Activated T-helper 1 cell treated with anti-CD3 and anti-CD28 coated beads, Interleukin-12 subunit alpha, Interleukin-12 subunit beta, Interleukin-2, Interleukin-4 antibody, amounts not matched to agents 30 ng/mL and 10 ng/mL and 1 ng/mL, durations not matched to agents 14 hours and 24 hours and 36 hours (primary cell): ENCODE measurements at regions not wholly inside any gene's neighbourhood (a gene's known extent, or its start where the extent isn't known, plus 50 kb on each side); places are given as distances from the start of the nearest gene placed in this dataset.
"Not testable (repeated sequence)": the region's sequence is repeated elsewhere in the genome, so short reads cannot be mapped to it uniquely, and the experiment has no call there.

Source experiments
- DNase-seq: peaks from one replicate; pipeline ENCODE4 v3.0.0; 2021; ENCODE audit warnings: low spot score
- H3K27ac Mint-ChIP-seq: one replicate; pipeline ENCODE4 v1.8.0; 2021; ENCODE audit warnings: mild to moderate bottlenecking, mixed read lengths
- H3K27me3 Mint-ChIP-seq: one replicate; pipeline ENCODE4 v1.8.0; 2022; ENCODE audit warnings: mild to moderate bottlenecking, moderate library complexity, mixed read lengths; ENCODE audit not compliant: insufficient read depth
- H3K36me3 Mint-ChIP-seq: one replicate; pipeline ENCODE4 v1.8.0; 2021; ENCODE audit warnings: low read depth, mixed read lengths
- H3K4me1 Mint-ChIP-seq: one replicate; pipeline ENCODE4 v1.8.0; 2021; ENCODE audit warnings: low read depth, mixed read lengths
- H3K4me3 Mint-ChIP-seq: one replicate; pipeline ENCODE4 v1.8.0; 2021; ENCODE audit warnings: mild to moderate bottlenecking, moderate library complexity, mixed read lengths
- H3K9me3 Mint-ChIP-seq: one replicate; pipeline ENCODE4 v1.8.0; 2021; ENCODE audit warnings: mixed read lengths
- intact Hi-C: fragments of 100-400 bp; cut with micrococcal nuclease; formaldehyde crosslinking; loops from one replicate; pipeline ENCODE4 v1.15.1; 2024

DNA sequence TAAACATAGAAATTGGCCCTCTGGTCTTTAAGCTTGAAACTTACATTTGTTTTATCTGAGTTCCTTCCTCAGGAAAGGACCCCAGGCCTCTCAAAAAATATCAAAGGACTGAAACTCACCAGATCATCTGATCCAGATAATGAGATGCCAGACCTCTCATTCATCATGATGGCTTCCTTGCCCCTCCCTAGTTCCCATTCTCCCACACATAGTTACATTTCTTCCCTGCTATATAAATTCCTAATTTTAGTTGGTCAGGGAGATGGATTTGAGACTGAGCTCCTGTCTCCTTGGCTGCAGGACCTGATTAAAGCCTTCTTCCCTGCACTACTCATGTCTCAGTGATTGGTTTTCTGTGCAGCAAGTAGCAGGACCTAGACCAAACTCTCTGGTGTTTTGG is 119.4 kb upstream of the SPIN1 start:
- Mint-ChIP-seq H3K36me3 (no peaks in the 10 kb centered on the region), H3K4me1 (peaks cover 5% of the 10 kb centered on the region), H3K9me3 (peaks cover 10% of the 10 kb centered on the region), H3K27me3 (peaks cover 3% of the 10 kb centered on the region), H3K4me3 (no peak overlapping the region), H3K27ac (no peak overlapping the region)
- DNase-seq: no peak
- intact Hi-C loops: no loop called here

DNA sequence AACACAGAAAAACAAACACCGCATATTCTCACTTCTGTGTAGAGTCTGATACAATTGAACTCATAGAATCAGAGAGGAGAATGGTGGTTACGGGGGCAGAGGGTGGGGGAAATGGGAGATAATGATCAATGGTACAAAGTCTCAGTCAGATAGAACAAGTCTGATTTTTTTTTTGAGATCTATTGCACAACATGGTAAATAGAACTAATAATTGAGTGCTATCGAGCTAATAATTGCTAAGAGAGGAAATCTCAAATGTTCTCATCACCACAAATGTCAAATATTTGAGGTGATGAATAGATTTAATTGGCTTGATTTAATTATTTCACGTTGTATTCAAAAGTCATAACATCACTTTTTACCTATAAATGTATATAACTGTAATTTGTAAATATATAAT is 121.0 kb upstream of the SPIN1 start:
- H3K36me3 Mint-ChIP-seq: no peaks in the 10 kb centered on the region
- no peak overlapping the region for H3K27ac Mint-ChIP-seq
- intact Hi-C loops: no loop called here
- H3K4me3 Mint-ChIP-seq: no peak overlapping the region
- H3K27me3 Mint-ChIP-seq: peaks cover 3% of the 10 kb centered on the region
- H3K4me1 Mint-ChIP-seq: peaks cover 5% of the 10 kb centered on the region
- no peak for DNase-seq
- peaks cover 10% of the 10 kb centered on the region for H3K9me3 Mint-ChIP-seq

DNA sequence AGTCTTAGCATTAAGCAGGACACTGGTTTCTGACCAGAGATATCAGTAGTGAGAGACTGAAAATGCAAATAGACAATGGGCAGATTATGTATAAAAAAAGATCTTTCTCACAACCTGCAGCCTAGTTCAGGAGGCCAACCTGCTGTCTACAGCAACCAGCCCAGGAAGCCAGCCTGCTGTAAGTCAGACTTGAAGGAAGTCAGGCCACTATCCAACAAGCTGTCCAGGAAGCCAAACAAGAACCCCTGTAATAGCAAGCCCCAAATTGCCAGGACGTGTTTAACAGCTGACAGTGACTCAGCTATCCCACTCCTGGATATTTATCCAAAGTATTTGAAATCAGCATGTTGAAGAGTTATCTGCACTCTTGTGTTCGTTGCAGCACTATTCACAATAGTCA is 121.8 kb upstream of the SPIN1 start:
- H3K36me3 Mint-ChIP-seq: no peaks in the 10 kb centered on the region
- H3K4me1 Mint-ChIP-seq: peaks cover 5% of the 10 kb centered on the region
- no peak overlapping the region for H3K4me3 Mint-ChIP-seq
- H3K27me3 Mint-ChIP-seq: peaks cover 6% of the 10 kb centered on the region
- no peak for DNase-seq
- intact Hi-C loops: no loop called here
- peaks cover 10% of the 10 kb centered on the region for H3K9me3 Mint-ChIP-seq
- H3K27ac Mint-ChIP-seq: no peak overlapping the region

DNA sequence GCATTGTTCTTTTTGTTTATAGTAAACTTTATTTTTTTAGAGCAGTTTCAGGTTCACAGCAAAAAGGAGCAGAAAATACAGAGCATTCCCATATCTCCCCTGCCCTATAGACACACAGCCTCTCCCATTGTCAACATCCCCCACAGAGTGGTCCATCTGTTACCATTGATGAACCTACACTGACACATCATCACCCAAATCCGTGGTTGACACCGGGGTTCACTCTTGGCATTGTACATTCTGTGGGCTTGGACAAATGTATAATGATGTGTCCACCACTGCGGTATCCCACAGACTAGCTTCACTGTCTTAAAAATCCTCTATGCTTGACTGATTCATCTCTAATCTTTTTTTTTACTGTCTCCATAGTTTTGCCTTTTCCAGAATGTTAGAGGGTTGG is 120.7 kb upstream of the SPATA31C2 start:
- DNase-seq: no peak
- Mint-ChIP-seq H3K27ac (no peak overlapping the region), H3K4me3 (no peak overlapping the region), H3K27me3 (peaks cover 21% of the 10 kb centered on the region), H3K9me3 (peaks cover 4% of the 10 kb centered on the region), H3K4me1 (no peaks in the 10 kb centered on the region), H3K36me3 (no peaks in the 10 kb centered on the region)
- intact Hi-C loops: no loop called here

DNA sequence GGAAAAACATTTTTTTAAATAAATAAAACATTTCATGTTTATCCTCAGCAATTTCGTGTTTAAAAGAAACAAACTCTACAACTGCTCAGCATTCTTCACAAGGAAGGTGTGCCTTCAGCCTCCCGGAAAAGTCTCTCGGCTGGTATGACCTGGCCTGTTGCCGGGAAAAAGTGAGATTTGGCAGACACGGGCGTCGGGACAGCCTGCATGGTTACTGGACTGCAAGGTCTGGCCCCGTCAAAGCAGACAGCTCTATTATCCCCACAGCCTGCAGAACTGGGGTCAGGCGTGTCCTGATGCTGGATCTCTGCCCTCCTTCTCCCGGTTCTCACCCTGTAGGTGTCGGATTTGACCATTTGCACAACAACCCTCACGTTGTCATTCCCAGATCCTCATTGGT is 120.3 kb upstream of the SPATA31C2 start:
- peaks cover 4% of the 10 kb centered on the region for H3K9me3 Mint-ChIP-seq

DNA sequence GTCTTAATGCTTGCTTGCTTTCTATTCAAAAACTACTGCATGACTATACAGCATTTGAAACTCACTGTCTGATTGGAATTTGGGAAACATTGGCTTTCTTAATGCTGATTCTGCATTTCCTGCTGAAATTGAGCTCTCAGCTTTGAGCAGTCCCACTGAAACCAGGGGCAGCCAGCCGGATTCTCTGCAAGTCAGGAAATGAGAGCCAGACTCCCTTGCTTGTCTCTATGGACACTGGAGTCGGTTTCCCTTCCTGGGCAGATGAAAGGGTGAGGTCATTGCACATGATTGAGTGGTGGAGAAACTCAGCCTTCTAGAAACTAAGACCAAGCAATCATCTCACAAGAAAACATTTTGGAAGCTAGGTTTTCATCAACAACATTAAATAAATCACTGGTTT is 119.7 kb upstream of the SPATA31C2 start:
- H3K9me3 Mint-ChIP-seq: peaks cover 8% of the 10 kb centered on the region
- intact Hi-C loops: no loop called here
- no peak for DNase-seq
- H3K36me3 Mint-ChIP-seq: no peaks in the 10 kb centered on the region
- H3K27ac Mint-ChIP-seq: no peak overlapping the region
- peaks cover 21% of the 10 kb centered on the region for H3K27me3 Mint-ChIP-seq
- no peaks in the 10 kb centered on the region for H3K4me1 Mint-ChIP-seq
- no peak overlapping the region for H3K4me3 Mint-ChIP-seq

More for the DNA sequence above, 120.3 kb upstream of the SPATA31C2 start:
- DNase-seq: no peak
- Mint-ChIP-seq H3K27ac (no peak overlapping the region), H3K27me3 (peaks cover 21% of the 10 kb centered on the region), H3K36me3 (no peaks in the 10 kb centered on the region), H3K4me1 (no peaks in the 10 kb centered on the region), H3K4me3 (no peak overlapping the region)
- intact Hi-C loops: no loop called here

DNA sequence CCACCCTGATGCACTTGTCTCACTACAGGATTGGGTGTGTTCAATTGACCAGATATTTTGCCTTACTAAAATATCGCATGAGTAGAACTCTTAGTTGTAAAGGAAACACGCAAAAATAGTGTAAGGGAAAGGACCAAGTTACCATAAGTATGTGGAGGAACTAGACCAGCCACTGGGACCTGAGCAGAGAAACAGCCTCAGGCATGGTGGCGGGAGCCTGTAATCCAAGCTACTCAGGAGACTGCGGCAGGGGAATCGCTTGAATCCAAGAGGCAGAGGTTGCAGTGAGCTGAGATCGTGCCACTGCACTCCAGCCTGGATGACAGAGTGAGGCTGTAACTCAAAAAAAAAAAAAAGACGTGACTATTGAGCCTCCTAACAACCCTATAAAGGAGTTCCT is 117.9 kb upstream of the SPATA31C2 start:
- Mint-ChIP-seq H3K9me3 (peaks cover 26% of the 10 kb centered on the region), H3K4me1 (no peaks in the 10 kb centered on the region), H3K27ac (no peak overlapping the region), H3K36me3 (no peaks in the 10 kb centered on the region), H3K27me3 (peaks cover 17% of the 10 kb centered on the region), H3K4me3 (no peak overlapping the region)
- DNase-seq: no peak
- intact Hi-C loops: no loop called here

DNA sequence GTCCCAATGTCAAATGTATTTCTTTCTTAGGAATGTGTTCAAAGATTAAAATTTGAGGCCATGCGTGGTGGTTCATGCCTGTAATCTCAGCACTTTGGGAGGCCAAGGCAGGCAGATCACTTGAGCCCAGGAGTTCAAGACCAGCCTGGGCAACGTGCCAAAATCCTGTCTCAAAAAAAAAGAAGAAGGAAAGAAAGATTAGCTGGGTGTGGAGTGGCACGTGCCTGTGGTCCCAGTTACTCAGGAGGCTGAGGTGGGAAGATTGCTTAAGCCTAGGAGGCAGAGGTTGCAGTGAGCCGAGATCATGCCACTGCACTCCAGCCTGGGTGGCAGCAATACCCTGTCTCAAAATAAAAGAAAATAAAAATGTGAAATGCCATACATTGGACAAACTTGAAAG is 117.5 kb upstream of the SPATA31C2 start:
- H3K4me3 Mint-ChIP-seq: not testable (repeated sequence)

DNA sequence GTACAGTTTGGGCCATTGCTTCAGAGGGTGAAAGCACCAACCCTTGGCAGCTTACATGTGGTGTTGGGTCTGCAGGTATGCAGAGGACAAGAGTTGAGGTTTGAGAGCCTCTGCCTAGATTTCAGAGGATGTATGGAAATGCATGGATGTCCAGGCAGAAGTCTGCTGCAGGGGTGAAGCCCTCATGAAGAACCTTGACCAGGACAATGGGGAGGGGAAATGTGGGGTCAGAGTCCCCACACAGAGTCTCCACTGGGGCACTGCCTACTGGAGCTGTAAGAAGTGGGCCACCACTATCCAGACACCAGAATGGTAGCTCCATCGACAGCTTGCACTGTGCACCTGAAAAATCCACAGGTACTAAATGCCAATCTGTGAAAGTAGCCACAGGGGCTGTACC is 113.6 kb upstream of the SPATA31C2 start:
- H3K9me3 Mint-ChIP-seq: peaks cover 40% of the 10 kb centered on the region
- H3K36me3 Mint-ChIP-seq: no peaks in the 10 kb centered on the region
- DNase-seq: no peak
- no peak overlapping the region for H3K4me3 Mint-ChIP-seq
- no peak overlapping the region for H3K27ac Mint-ChIP-seq
- intact Hi-C loops: no loop called here
- H3K27me3 Mint-ChIP-seq: peaks cover 23% of the 10 kb centered on the region
- H3K4me1 Mint-ChIP-seq: no peaks in the 10 kb centered on the region

More for the DNA sequence above, 117.5 kb upstream of the SPATA31C2 start:
- H3K27ac Mint-ChIP-seq, DNase-seq, H3K4me1 Mint-ChIP-seq, intact Hi-C loops, H3K36me3 Mint-ChIP-seq: not testable (repeated sequence)
- peaks cover 15% of the 10 kb centered on the region for H3K27me3 Mint-ChIP-seq
- H3K9me3 Mint-ChIP-seq: peaks cover 30% of the 10 kb centered on the region

DNA sequence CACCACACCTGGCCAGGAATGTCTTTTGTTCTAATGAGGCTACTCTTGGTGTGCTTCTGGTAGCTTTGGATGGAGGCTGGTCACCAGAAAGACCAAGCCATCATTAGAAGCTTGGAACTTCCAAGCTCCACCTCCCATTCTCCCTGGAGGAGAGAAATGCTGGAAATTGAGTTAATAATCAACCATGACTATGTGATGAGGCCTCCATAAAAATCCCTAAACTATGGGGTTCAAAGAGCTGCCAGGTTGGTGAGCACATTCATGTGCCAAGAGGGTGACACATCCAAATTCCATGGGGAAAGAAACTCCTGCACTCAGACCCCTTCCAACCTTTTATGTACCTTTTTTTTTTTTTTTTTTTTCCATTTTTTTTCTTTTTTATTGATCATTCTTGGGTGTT is 105.5 kb upstream of the SPATA31C2 start:
- H3K4me1 Mint-ChIP-seq: no peaks in the 10 kb centered on the region
- H3K9me3 Mint-ChIP-seq: no peaks in the 10 kb centered on the region
- no peak overlapping the region for H3K27ac Mint-ChIP-seq
- H3K27me3 Mint-ChIP-seq: peaks cover 41% of the 10 kb centered on the region
- H3K4me3 Mint-ChIP-seq: no peak overlapping the region
- no peak for DNase-seq
- no peaks in the 10 kb centered on the region for H3K36me3 Mint-ChIP-seq
- intact Hi-C loops: no loop called here

DNA sequence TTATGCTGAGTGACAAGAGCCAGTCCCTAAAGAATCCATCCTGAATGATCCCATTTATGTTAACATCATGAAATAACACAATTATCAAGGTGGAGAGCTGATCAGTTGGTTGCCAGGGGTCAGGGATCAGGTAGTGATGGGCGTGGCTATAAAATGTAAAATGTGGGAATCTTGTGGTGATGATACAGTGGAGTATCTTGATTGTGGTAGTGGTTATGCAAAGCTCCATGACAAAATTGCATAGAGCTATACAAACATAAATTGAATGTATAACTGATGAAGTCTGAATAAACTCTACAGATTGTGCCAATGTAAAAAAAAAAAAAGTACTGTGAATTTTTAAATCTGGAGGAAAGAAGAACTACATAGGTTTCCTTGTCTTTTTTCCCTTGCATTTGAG is 104.6 kb upstream of the SPATA31C2 start:
- peaks cover 36% of the 10 kb centered on the region for H3K27me3 Mint-ChIP-seq
- no peak overlapping the region for H3K4me3 Mint-ChIP-seq
- no peak overlapping the region for H3K27ac Mint-ChIP-seq
- DNase-seq: no peak
- peaks cover 5% of the 10 kb centered on the region for H3K4me1 Mint-ChIP-seq
- no peaks in the 10 kb centered on the region for H3K36me3 Mint-ChIP-seq
- intact Hi-C loops: no loop called here
- H3K9me3 Mint-ChIP-seq: no peaks in the 10 kb centered on the region

DNA sequence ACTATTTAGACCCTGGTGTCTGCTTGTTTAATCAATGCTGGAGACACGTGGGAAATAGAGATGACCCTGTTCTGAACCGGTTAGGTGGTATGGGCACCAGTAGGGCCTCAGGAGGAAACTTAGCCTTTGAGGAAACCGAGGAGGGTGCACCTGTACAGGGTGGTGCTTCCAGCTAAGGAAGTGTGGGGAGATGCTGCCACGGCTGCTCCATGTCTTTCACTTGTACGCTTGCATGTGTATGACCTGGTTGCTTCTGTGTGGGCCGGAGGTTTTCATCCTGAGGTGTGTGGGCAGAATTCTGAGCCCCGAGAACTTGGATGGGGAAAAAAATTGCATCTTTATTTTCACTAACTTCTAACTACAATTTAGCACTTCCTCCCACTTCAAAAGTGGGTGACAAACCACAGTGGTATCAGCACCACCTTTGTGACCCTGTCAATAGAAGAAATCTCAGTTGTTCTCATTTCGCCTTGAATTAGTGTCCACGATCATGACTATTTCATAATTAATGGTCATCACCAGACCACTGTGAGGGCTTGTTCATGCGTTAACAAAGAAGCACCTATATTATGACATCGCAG is 99.8 kb upstream of the SPATA31C2 start:
- DNase-seq: no peak
- Mint-ChIP-seq H3K9me3 (no peaks in the 10 kb centered on the region), H3K4me3 (no peak overlapping the region), H3K4me1 (peaks cover 10% of the 10 kb centered on the region), H3K36me3 (no peaks in the 10 kb centered on the region), H3K27ac (no peak overlapping the region), H3K27me3 (peaks cover 32% of the 10 kb centered on the region)
- intact Hi-C loops: no loop called here

DNA sequence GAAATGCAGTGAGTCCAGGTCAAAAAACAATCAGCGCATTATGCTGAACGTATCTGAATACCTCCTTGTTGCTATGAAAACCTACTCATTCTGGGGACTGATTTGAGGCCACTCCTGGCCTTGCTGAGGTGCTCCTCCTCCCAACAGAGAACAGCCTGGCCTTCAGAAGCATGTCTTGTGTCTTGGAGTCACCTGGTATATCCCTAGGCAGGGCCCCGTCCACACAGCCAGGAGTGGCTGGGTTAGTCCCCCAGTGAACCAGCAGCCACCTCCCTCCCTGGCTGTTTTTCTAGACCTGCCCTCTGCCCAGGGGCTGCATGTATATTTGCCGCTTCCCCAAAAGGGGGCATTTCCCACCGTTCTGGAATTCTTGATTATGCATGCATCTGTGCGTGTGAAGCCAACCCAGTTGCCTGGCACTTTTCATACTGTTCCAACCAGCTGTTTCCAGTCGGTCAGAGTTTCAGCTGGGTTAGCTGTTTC is 99.2 kb upstream of the SPATA31C2 start:
- no peak for DNase-seq
- H3K27ac Mint-ChIP-seq: no peak overlapping the region
- peaks cover 10% of the 10 kb centered on the region for H3K4me1 Mint-ChIP-seq
- H3K9me3 Mint-ChIP-seq: peaks cover 2% of the 10 kb centered on the region
- no peak overlapping the region for H3K4me3 Mint-ChIP-seq
- peaks cover 27% of the 10 kb centered on the region for H3K27me3 Mint-ChIP-seq
- intact Hi-C loops: no loop called here
- H3K36me3 Mint-ChIP-seq: no peaks in the 10 kb centered on the region
